ENCODE measurements at regions not wholly inside any gene's neighbourhood (a gene's known extent, or its start where the extent isn't known, plus 50 kb on each side); places are given as distances from the start of the nearest gene placed in this dataset.

DNA sequence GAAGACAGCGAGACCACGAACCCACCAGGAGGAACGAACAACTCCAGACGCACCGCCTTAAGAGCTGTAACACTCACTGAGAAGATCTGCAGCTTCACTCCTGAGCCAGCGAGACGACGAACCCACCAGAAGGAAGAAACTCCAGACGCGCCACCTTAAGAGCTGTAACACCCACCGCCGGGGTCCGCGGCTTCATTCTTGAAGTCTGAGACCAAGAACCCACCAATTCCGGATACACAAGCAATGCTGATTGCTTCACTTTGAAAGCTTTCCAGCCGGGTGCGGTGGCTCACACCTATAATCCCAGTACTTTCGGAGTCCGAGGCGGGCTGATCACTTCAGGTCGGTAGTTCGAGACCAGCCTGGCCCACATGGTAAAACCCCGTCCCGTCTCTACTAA lies 177.2 kb upstream of the MYO3A start:
- no peaks in the 10 kb centered on the region for H3K36me3 Mint-ChIP-seq (ENCODE audit: insufficient read depth, unreplicated experiment)
- intact Hi-C loops (cut with micrococcal nuclease) = no loop called here
- BruUV-seq (replicated peaks) = no TSS peak
- no peaks in the 10 kb centered on the region for H3K4me1 Mint-ChIP-seq (ENCODE audit: insufficient read depth, unreplicated experiment)
- TF ChIP-seq, protein P1, sequence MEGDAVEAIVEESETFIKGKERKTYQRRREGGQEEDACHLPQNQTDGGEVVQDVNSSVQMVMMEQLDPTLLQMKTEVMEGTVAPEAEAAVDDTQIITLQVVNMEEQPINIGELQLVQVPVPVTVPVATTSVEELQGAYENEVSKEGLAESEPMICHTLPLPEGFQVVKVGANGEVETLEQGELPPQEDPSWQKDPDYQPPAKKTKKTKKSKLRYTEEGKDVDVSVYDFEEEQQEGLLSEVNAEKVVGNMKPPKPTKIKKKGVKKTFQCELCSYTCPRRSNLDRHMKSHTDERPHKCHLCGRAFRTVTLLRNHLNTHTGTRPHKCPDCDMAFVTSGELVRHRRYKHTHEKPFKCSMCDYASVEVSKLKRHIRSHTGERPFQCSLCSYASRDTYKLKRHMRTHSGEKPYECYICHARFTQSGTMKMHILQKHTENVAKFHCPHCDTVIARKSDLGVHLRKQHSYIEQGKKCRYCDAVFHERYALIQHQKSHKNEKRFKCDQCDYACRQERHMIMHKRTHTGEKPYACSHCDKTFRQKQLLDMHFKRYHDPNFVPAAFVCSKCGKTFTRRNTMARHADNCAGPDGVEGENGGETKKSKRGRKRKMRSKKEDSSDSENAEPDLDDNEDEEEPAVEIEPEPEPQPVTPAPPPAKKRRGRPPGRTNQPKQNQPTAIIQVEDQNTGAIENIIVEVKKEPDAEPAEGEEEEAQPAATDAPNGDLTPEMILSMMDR (IDR thresholded peaks at IDR 0.05; ENCODE audit: unreplicated experiment) = no peak
- H3K27ac Mint-ChIP-seq (ENCODE audit: low read depth, unreplicated experiment) = no peak overlapping the region
- no peaks in the 10 kb centered on the region for H3K9me3 Mint-ChIP-seq (ENCODE audit: unreplicated experiment)
- no peak for DNase-seq (ENCODE audit: unreplicated experiment)
- no peak overlapping the region for H3K4me3 Mint-ChIP-seq (ENCODE audit: unreplicated experiment)
- ChIA-PET POLR2A (no interaction called here), CTCF (no interaction called here)
- H3K27me3 Mint-ChIP-seq (ENCODE audit: insufficient read depth, unreplicated experiment) = peaks cover 20% of the 10 kb centered on the region

DNA sequence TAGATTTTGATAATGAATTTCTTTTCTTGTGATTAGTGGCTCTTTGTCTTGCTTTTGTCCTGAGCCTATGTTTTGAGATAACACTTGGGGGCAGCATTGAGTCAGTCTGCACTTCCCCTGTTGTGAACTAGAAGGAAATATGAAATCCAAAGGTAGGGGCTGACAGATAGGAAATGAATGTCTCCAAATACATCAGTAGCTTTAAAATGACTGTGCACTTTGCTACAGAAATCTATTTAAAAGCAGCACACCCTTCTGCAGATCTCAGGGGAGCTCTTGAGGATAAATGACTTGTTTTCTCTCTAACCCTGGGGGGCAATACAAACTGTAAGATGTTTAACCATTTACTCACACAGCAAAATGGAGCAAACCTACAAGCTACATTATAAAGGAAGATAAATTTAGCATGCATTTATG lies 176.0 kb upstream of the MYO3A start:
- ChIA-PET POLR2A (no interaction called here), CTCF (interaction anchor here (0.5 to 1.5 kb wide), 6 partner anchors 11 to 798 kb away, joined by 3 to 4 read pairs (median 3); no protein-coding TSS in a partner anchor)
- H3K36me3 Mint-ChIP-seq (ENCODE audit: insufficient read depth, unreplicated experiment) = no peaks in the 10 kb centered on the region
- peaks cover 30% of the 10 kb centered on the region for H3K27me3 Mint-ChIP-seq (ENCODE audit: insufficient read depth, unreplicated experiment)
- intact Hi-C loops (cut with micrococcal nuclease) = loop anchor here (1.0 kb wide), 2 partner anchors 511 to 799 kb away; no protein-coding TSS in a partner anchor
- no TSS peak for BruUV-seq (replicated peaks)
- no peaks in the 10 kb centered on the region for H3K9me3 Mint-ChIP-seq (ENCODE audit: unreplicated experiment)
- TF ChIP-seq, protein P1 (IDR thresholded peaks at IDR 0.05; ENCODE audit: unreplicated experiment) = peak; percentile 59
- peak; percentile 52 for DNase-seq (ENCODE audit: unreplicated experiment)
- H3K4me1 Mint-ChIP-seq (ENCODE audit: insufficient read depth, unreplicated experiment) = no peaks in the 10 kb centered on the region
- no peak overlapping the region for H3K4me3 Mint-ChIP-seq (ENCODE audit: unreplicated experiment)
- no peak overlapping the region for H3K27ac Mint-ChIP-seq (ENCODE audit: low read depth, unreplicated experiment)

DNA sequence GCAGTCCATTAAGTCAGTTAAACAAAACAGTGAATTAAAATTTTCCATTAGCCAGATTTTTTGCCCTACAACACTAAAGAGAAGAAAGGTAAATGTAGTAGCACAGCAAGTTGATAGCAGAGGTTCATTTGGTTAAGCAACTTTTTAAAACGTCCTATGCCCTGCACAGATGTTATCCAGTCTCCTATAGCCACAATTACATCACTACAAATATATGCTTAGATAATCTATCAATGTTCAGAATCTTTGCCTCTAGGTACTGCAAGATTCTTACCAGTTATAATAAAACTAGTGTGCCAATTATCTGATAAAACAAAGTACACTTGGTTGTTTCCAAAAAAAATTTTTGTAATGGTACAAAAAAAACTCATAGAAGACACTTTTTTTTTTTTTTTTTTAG lies 175.5 kb upstream of the MYO3A start:
- Mint-ChIP-seq H3K4me3 (ENCODE audit: unreplicated experiment) (no peak overlapping the region), H3K4me1 (ENCODE audit: insufficient read depth, unreplicated experiment) (no peaks in the 10 kb centered on the region), H3K27ac (ENCODE audit: low read depth, unreplicated experiment) (no peak overlapping the region), H3K36me3 (ENCODE audit: insufficient read depth, unreplicated experiment) (no peaks in the 10 kb centered on the region), H3K27me3 (ENCODE audit: insufficient read depth, unreplicated experiment) (peaks cover 35% of the 10 kb centered on the region), H3K9me3 (ENCODE audit: unreplicated experiment) (no peaks in the 10 kb centered on the region)
- ChIA-PET CTCF (interaction anchor here (0.5 to 1.5 kb wide), 6 partner anchors 11 to 798 kb away, joined by 3 to 4 read pairs (median 3); no protein-coding TSS in a partner anchor), POLR2A (no interaction called here)
- TF ChIP-seq, protein P1 (IDR thresholded peaks at IDR 0.05; ENCODE audit: unreplicated experiment) = no peak
- BruUV-seq (replicated peaks) = no TSS peak
- intact Hi-C loops (cut with micrococcal nuclease) = loop anchor here (1.0 kb wide), 2 partner anchors 511 to 799 kb away; no protein-coding TSS in a partner anchor
- no peak for DNase-seq (ENCODE audit: unreplicated experiment)

DNA sequence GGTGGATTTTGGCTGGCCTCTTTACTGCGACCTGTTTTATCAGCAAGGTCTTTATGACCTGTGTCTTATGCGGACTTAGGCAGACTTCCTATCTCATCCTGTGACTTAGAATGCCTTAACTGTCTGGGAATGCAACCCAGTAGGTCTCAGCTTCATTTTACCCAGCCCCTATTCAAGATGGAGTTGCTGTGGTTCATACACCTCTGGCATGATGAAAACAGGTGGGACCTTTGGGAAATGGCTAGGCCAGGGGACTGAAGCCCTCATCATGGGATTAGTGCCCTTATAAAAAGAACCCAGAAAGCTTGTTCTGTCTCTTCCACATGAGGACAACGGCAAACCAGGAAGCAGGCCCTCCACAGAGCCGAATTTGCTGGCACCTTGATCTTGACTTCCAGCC lies 172.1 kb upstream of the MYO3A start:
- Mint-ChIP-seq H3K9me3 (ENCODE audit: unreplicated experiment) (no peaks in the 10 kb centered on the region), H3K27me3 (ENCODE audit: insufficient read depth, unreplicated experiment) (peaks cover 69% of the 10 kb centered on the region), H3K36me3 (ENCODE audit: insufficient read depth, unreplicated experiment) (no peaks in the 10 kb centered on the region), H3K4me3 (ENCODE audit: unreplicated experiment) (no peak overlapping the region), H3K4me1 (ENCODE audit: insufficient read depth, unreplicated experiment) (no peaks in the 10 kb centered on the region), H3K27ac (ENCODE audit: low read depth, unreplicated experiment) (no peak overlapping the region)
- no peak for DNase-seq (ENCODE audit: unreplicated experiment)
- intact Hi-C loops (cut with micrococcal nuclease) = no loop called here
- POLR2A ChIA-PET = no interaction called here
- BruUV-seq (replicated peaks) = no TSS peak
- CTCF ChIA-PET = no interaction called here
- TF ChIP-seq, protein P1 (IDR thresholded peaks at IDR 0.05; ENCODE audit: unreplicated experiment) = no peak
